Thoracic aorta (tissue), 2 donors: ENCODE measurements at regions not wholly inside any gene's neighbourhood (a gene's known extent, or its start where the extent isn't known, plus 50 kb on each side); places are given as distances from the start of the nearest gene placed in this dataset.

Source experiments
- ATAC-seq: fragments of 150-250 bp; one replicate; pipeline ENCODE4 v1.8.0; 2017; ENCODE audit warnings: low read depth; ENCODE audit not compliant: insufficient number of reproducible peaks, low FRiP score
- DNase-seq: peaks from one replicate; pipeline ENCODE4 v3.0.0-alpha.2; 2020; ENCODE audit warnings: low spot score
- H3K27ac ChIP-seq, 2 donors: fragments of 200-600 bp; sonication (generic); 1 replicate in 1 of 2; 2 replicates in 1 of 2; pipeline ENCODE4 v1.5.1; 2016; ENCODE audit warnings: mild to moderate bottlenecking in 2 of 2, moderate library complexity in 2 of 2
- H3K27me3 ChIP-seq: fragments of 200-600 bp; sonication (generic); replicated peaks from 2 replicates; pipeline ENCODE4 v1.6.0; 2016; ENCODE audit warnings: mild to moderate bottlenecking; ENCODE audit not compliant: insufficient read depth
- H3K36me3 ChIP-seq: fragments of 200-600 bp; sonication (generic); one replicate; pipeline ENCODE4 v1.5.1; 2016
- H3K4me1 ChIP-seq, 2 donors: fragments of 200-600 bp; sonication (generic); 1 replicate in 1 of 2; 2 replicates in 1 of 2; pipeline versions ENCODE4 v1.5.1 to v1.6.0; 2016; ENCODE audit warnings: low read depth in 2 of 2, mild to moderate bottlenecking in 1 of 2; ENCODE audit not compliant: control insufficient read depth in 1 of 2
- H3K4me3 ChIP-seq: fragments of 200-600 bp; sonication (generic); 2 replicates; pipeline ENCODE4 v1.5.1; 2016; ENCODE audit warnings: mild to moderate bottlenecking
- H3K9me3 ChIP-seq: fragments of 200-600 bp; sonication (generic); 2 replicates; pipeline ENCODE4 v1.5.1; 2016
- CTCF ChIP-seq: fragments of 200-600 bp; sonication (generic); IDR thresholded peaks from one replicate; pipeline ENCODE4 v1.5.1; 2019; ENCODE audit warnings: antibody characterized with exemption

GRCh38 chr1:56436912-56437417 is 142.4 kb downstream of the PLPP3 start:
- ATAC-seq (no peak), DNase-seq (no peak)
- no peak overlapping the region for H3K27ac ChIP-seq
- no peak for TF ChIP-seq CTCF
- no peak overlapping the region for H3K4me3 ChIP-seq
- H3K9me3 ChIP-seq, result no peaks in the 10 kb centered on the region
- H3K27me3 ChIP-seq, result no peaks in the 10 kb centered on the region
- H3K36me3 ChIP-seq, result no peaks in the 10 kb centered on the region
- peaks cover 0 to 23% of the 10 kb centered on the region in 2 donors for H3K4me1 ChIP-seq

GRCh38 chr1:56436296-56436695 is 143.1 kb downstream of the PLPP3 start:
- H3K36me3 ChIP-seq, result no peaks in the 10 kb centered on the region
- no peak for TF ChIP-seq CTCF
- H3K27ac ChIP-seq, result no peak overlapping the region
- ATAC-seq (no peak), DNase-seq (no peak)
- H3K4me1 ChIP-seq, result peaks cover 0 to 23% of the 10 kb centered on the region in 2 donors
- no peak overlapping the region for H3K4me3 ChIP-seq
- no peaks in the 10 kb centered on the region for H3K9me3 ChIP-seq
- H3K27me3 ChIP-seq, result no peaks in the 10 kb centered on the region

GRCh38 chr1:56435434-56436262 is 143.7 kb downstream of the PLPP3 start:
- Histone ChIP-seq H3K9me3 (no peaks in the 10 kb centered on the region), H3K36me3 (no peaks in the 10 kb centered on the region), H3K4me1 (peaks cover 0 to 23% of the 10 kb centered on the region in 2 donors), H3K27ac (no peak overlapping the region), H3K27me3 (no peaks in the 10 kb centered on the region), H3K4me3 (no peak overlapping the region)
- ATAC-seq (no peak), DNase-seq (no peak)
- TF ChIP-seq CTCF, result no peak

- H3K4me1 ChIP-seq, result peaks cover 0 to 20% of the 10 kb centered on the region in 2 donors
- H3K36me3 ChIP-seq, result no peaks in the 10 kb centered on the region
- no peak overlapping the region for H3K4me3 ChIP-seq
- no peaks in the 10 kb centered on the region for H3K27me3 ChIP-seq
- DNase-seq (no peak), ATAC-seq (no peak)
- H3K27ac ChIP-seq, result no peak overlapping the region
- no peaks in the 10 kb centered on the region for H3K9me3 ChIP-seq
- no peak for TF ChIP-seq CTCF
Measured at GRCh38 chr1:56434740-56435139, 144.6 kb downstream of the PLPP3 start.

- ATAC-seq (no peak), DNase-seq (no peak)
- Histone ChIP-seq H3K9me3 (no peaks in the 10 kb centered on the region), H3K36me3 (no peaks in the 10 kb centered on the region), H3K4me3 (no peak overlapping the region), H3K27me3 (no peaks in the 10 kb centered on the region), H3K4me1 (peaks cover 0 to 13% of the 10 kb centered on the region in 2 donors), H3K27ac (no peak overlapping the region)
- no peak for TF ChIP-seq CTCF
Measured at GRCh38 chr1:56434025-56434424, 145.3 kb downstream of the PLPP3 start.
